ENCODE measurements at regions not wholly inside any gene's neighbourhood (a gene's known extent, or its start where the extent isn't known, plus 50 kb on each side); places are given as distances from the start of the nearest gene placed in this dataset.

GRCh38 chr4:145427991-145428390 is 53.7 kb upstream of the SMAD1 start:
- no peak for DNase-seq (ENCODE audit: low read depth)

GRCh38 chr4:145427221-145427620 is 54.4 kb upstream of the SMAD1 start:
- no peak for DNase-seq (ENCODE audit: low read depth)

- no peak for DNase-seq (ENCODE audit: low read depth)
These were observed 58.5 kb upstream of the SMAD1 start for GRCh38 chr4:145423017-145423708.

- no peak for DNase-seq (ENCODE audit: low read depth)
These were observed 60.9 kb upstream of the SMAD1 start for GRCh38 chr4:145420595-145421214.

- DNase-seq (ENCODE audit: low read depth) = no peak
These were observed 62.9 kb upstream of the SMAD1 start for GRCh38 chr4:145418739-145419138.

- no peak for DNase-seq (ENCODE audit: low read depth)
These were observed 64.1 kb upstream of the SMAD1 start for GRCh38 chr4:145417348-145418130.

- DNase-seq (ENCODE audit: low read depth) = no peak
These were observed 66.8 kb upstream of the SMAD1 start for GRCh38 chr4:145414841-145415240.

GRCh38 chr4:145414226-145414625 is 67.4 kb upstream of the SMAD1 start:
- no peak for DNase-seq (ENCODE audit: low read depth)

GRCh38 chr4:145406970-145407369 is 74.7 kb upstream of the SMAD1 start:
- no peak for DNase-seq (ENCODE audit: low read depth)

GRCh38 chr4:145404761-145405160 is 76.9 kb upstream of the SMAD1 start:
- no peak for DNase-seq (ENCODE audit: low read depth)

GRCh38 chr4:145396581-145396980 is 85.1 kb upstream of the SMAD1 start:
- no peak for DNase-seq (ENCODE audit: low read depth)

- no peak for DNase-seq (ENCODE audit: low read depth)
These were observed 91.1 kb upstream of the SMAD1 start for GRCh38 chr4:145390571-145390970.

- DNase-seq (ENCODE audit: low read depth) = no peak
These were observed 92.1 kb upstream of the SMAD1 start for GRCh38 chr4:145389550-145389949.

- DNase-seq (ENCODE audit: low read depth) = no peak
These were observed 93.6 kb upstream of the SMAD1 start for GRCh38 chr4:145388043-145388442.

- DNase-seq (ENCODE audit: low read depth) = no peak
These were observed 94.6 kb upstream of the SMAD1 start for GRCh38 chr4:145387079-145387478.

GRCh38 chr4:145381163-145381562 is 100.5 kb upstream of the SMAD1 start:
- no peak for DNase-seq (ENCODE audit: low read depth)

GRCh38 chr4:145380123-145380522 is 101.5 kb upstream of the SMAD1 start:
- no peak for DNase-seq (ENCODE audit: low read depth)

- no peak for DNase-seq (ENCODE audit: low read depth)
These were observed 106.2 kb upstream of the SMAD1 start for GRCh38 chr4:145375416-145375815.

- no peak for DNase-seq (ENCODE audit: low read depth)
These were observed 129.1 kb upstream of the SMAD1 start for GRCh38 chr4:145352438-145353145.

GRCh38 chr4:145351922-145352321 is 129.7 kb upstream of the SMAD1 start:
- DNase-seq (ENCODE audit: low read depth) = no peak

GRCh38 chr4:145351162-145351561 is 130.5 kb upstream of the SMAD1 start:
- DNase-seq (ENCODE audit: low read depth) = no peak

GRCh38 chr4:145348291-145348690 is 133.4 kb upstream of the SMAD1 start:
- no peak for DNase-seq (ENCODE audit: low read depth)

Data from RPMI7951 (cell line).